Activated T-cell treated with anti-CD3 and anti-CD28 coated beads for 24 hours (primary cell): ENCODE measurements at regions not wholly inside any gene's neighbourhood (a gene's known extent, or its start where the extent isn't known, plus 50 kb on each side); places are given as distances from the start of the nearest gene placed in this dataset.
"Not testable (repeated sequence)": the region's sequence is repeated elsewhere in the genome, so short reads cannot be mapped to it uniquely, and the experiment has no call there.

Experiments
- DNase-seq: peaks from one replicate; pipeline ENCODE4 v3.0.0-alpha.2; 2020; ENCODE audit warnings: low read depth

GRCh38 chr2:175829741-175830140 is 172.3 kb downstream of the LNPK start:
- DNase-seq: no peak

- DNase-seq: no peak
Observed at GRCh38 chr2:175827856-175828255, 174.2 kb downstream of the LNPK start.

GRCh38 chr2:175824243-175824642 is 177.8 kb downstream of the LNPK start:
- no peak for DNase-seq

GRCh38 chr2:175823707-175824073 is 178.4 kb downstream of the LNPK start:
- DNase-seq: no peak

- no peak for DNase-seq
Observed at GRCh38 chr2:175823002-175823706, 178.9 kb downstream of the LNPK start.

GRCh38 chr2:175817221-175817620 is 184.8 kb downstream of the LNPK start:
- no peak for DNase-seq

GRCh38 chr2:175815537-175815936 is 186.5 kb downstream of the LNPK start:
- no peak for DNase-seq

GRCh38 chr2:175811971-175812370 is 190.1 kb downstream of the LNPK start:
- DNase-seq: no peak

GRCh38 chr2:175808858-175809257 is 193.2 kb downstream of the LNPK start:
- no peak for DNase-seq

GRCh38 chr2:175808078-175808477 is 194.0 kb downstream of the LNPK start:
- DNase-seq: no peak

- no peak for DNase-seq
Observed at GRCh38 chr2:175807031-175807873, 194.8 kb downstream of the LNPK start.

GRCh38 chr2:175806570-175806969 is 195.5 kb downstream of the LNPK start:
- no peak for DNase-seq

- DNase-seq: no peak
Observed at GRCh38 chr2:175806125-175806490, 196.0 kb downstream of the LNPK start.

- DNase-seq: no peak
Observed at GRCh38 chr2:175805442-175806124, 196.5 kb downstream of the LNPK start.

GRCh38 chr2:175804122-175804521 is 197.9 kb downstream of the LNPK start:
- no peak for DNase-seq

GRCh38 chr2:175796422-175796821 is 205.6 kb downstream of the LNPK start:
- DNase-seq: not testable (repeated sequence)

GRCh38 chr2:175793648-175794047 is 208.4 kb downstream of the LNPK start:
- no peak for DNase-seq

GRCh38 chr2:175792881-175793280 is 209.2 kb downstream of the LNPK start:
- no peak for DNase-seq

GRCh38 chr2:175792199-175792598 is 209.9 kb downstream of the LNPK start:
- DNase-seq: no peak

- no peak for DNase-seq
Observed at GRCh38 chr2:175786471-175787124, 215.5 kb downstream of the LNPK start.

GRCh38 chr2:175777337-175777736 is 224.7 kb downstream of the LNPK start:
- DNase-seq: not testable (repeated sequence)

GRCh38 chr2:175769200-175769599 is 232.9 kb downstream of the LNPK start:
- no peak for DNase-seq
